ENCODE measurements at regions not wholly inside any gene's neighbourhood (a gene's known extent, or its start where the extent isn't known, plus 50 kb on each side); places are given as distances from the start of the nearest gene placed in this dataset.
"Not testable (repeated sequence)": the region's sequence is repeated elsewhere in the genome, so short reads cannot be mapped to it uniquely, and the experiment has no call there.

DNA sequence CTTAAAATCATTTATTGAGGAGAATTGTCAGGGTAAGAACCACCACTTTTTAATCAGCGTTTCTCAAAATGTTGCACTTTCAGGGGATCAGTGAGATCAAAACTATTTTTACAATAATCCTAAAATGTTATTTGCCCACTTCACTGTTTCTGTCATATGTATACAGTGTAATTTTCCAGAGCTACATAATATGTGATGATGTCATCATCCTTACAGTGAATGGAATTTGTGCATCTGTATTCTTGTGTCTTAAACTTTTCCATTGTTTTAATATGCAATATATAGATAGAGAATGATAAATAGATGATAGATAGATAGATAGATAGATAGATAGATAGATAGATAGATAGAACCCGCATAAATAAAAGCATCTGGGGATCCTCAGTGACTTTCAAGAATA is 518.0 kb downstream of the ADCYAP1 start:
- Histone ChIP-seq H3K27me3 (ENCODE audit: insufficient read depth, low read depth, severe bottlenecking) (no peaks in the 10 kb centered on the region), H3K9me3 (ENCODE audit: severe bottlenecking) (no peaks in the 10 kb centered on the region), H3K27ac (no peak overlapping the region), H3K36me3 (no peaks in the 10 kb centered on the region), H3K4me3 (ENCODE audit: low read depth, low read length) (no peak overlapping the region)
- DNase-seq = no peak
- TF ChIP-seq, protein P1, sequence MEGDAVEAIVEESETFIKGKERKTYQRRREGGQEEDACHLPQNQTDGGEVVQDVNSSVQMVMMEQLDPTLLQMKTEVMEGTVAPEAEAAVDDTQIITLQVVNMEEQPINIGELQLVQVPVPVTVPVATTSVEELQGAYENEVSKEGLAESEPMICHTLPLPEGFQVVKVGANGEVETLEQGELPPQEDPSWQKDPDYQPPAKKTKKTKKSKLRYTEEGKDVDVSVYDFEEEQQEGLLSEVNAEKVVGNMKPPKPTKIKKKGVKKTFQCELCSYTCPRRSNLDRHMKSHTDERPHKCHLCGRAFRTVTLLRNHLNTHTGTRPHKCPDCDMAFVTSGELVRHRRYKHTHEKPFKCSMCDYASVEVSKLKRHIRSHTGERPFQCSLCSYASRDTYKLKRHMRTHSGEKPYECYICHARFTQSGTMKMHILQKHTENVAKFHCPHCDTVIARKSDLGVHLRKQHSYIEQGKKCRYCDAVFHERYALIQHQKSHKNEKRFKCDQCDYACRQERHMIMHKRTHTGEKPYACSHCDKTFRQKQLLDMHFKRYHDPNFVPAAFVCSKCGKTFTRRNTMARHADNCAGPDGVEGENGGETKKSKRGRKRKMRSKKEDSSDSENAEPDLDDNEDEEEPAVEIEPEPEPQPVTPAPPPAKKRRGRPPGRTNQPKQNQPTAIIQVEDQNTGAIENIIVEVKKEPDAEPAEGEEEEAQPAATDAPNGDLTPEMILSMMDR (IDR thresholded peaks at IDR 0.05; ENCODE audit: low read depth, low read length) = no peak

DNA sequence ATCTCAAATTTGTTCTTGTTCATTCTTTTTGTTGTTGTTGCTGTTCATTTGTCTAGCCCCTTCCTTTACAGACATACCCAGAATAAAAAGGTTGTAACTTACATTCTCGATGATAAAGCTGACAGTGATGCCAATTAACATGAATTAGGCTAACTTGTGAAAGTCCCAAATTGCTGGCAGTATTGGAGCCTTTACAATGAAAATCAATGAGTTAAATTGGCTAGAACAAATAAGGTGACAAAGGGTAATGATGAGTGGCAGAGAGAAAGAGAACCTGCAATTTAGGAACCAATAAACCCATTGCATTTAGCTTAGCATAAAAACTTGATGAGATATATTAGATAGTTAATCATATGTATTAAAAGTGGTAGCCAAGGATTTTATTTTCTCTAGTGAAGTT is 521.0 kb downstream of the ADCYAP1 start:
- no peaks in the 10 kb centered on the region for H3K27me3 ChIP-seq (ENCODE audit: insufficient read depth, low read depth, severe bottlenecking)
- H3K4me3 ChIP-seq (ENCODE audit: low read depth, low read length) = no peak overlapping the region
- H3K36me3 ChIP-seq = no peaks in the 10 kb centered on the region
- TF ChIP-seq, protein P1 (IDR thresholded peaks at IDR 0.05; ENCODE audit: low read depth, low read length) = no peak
- H3K9me3 ChIP-seq (ENCODE audit: severe bottlenecking) = no peaks in the 10 kb centered on the region
- no peak overlapping the region for H3K27ac ChIP-seq
- DNase-seq = no peak

DNA sequence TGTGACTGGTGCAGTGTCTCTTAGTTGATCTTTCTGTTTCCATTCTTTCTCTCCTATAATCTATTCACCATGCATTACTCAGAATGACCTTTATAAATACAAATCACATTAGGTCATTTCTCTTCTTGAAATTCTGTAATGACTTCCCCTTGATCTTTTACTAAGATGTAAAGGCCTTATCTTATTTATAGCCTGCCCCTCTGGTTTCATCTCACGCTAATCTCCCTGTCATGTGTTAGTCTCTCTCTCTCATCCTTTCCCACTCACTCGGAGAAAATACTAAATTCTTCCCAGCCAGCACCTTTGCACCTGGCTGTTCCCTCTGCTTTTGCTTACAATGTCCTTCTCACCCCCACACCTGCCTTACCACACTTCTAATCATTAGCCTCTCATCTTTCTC is 530.8 kb downstream of the ADCYAP1 start:
- H3K4me3 ChIP-seq (ENCODE audit: low read depth, low read length) = no peak overlapping the region
- no peak for DNase-seq
- no peaks in the 10 kb centered on the region for H3K9me3 ChIP-seq (ENCODE audit: severe bottlenecking)
- no peaks in the 10 kb centered on the region for H3K36me3 ChIP-seq
- no peak overlapping the region for H3K27ac ChIP-seq
- TF ChIP-seq, protein P1 (IDR thresholded peaks at IDR 0.05; ENCODE audit: low read depth, low read length) = no peak
- H3K27me3 ChIP-seq (ENCODE audit: insufficient read depth, low read depth, severe bottlenecking) = no peaks in the 10 kb centered on the region

DNA sequence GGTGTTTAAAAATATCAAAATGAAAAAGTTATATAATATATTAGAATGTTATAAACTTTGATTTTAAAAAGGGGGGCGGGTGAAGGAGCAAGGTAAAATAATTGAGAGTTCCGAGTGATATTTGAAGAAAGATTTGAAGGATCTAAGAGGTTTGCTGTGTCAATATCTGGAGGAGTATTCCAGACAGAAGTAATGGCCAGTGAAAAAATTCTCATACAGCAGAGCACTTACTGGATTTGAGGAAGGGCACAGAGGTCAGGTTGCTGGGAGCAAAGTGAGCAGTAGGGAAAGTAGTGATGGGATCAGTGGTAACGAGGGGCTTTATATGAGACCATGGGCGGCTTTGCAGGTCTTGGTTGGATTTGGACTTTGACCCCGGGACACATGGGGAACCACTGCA is 531.5 kb downstream of the ADCYAP1 start:
- H3K36me3 ChIP-seq = no peaks in the 10 kb centered on the region
- H3K4me3 ChIP-seq (ENCODE audit: low read depth, low read length) = no peak overlapping the region
- TF ChIP-seq, protein P1 (IDR thresholded peaks at IDR 0.05; ENCODE audit: low read depth, low read length) = no peak
- H3K27me3 ChIP-seq (ENCODE audit: insufficient read depth, low read depth, severe bottlenecking) = no peaks in the 10 kb centered on the region
- no peak for DNase-seq
- no peaks in the 10 kb centered on the region for H3K9me3 ChIP-seq (ENCODE audit: severe bottlenecking)
- H3K27ac ChIP-seq = no peak overlapping the region

DNA sequence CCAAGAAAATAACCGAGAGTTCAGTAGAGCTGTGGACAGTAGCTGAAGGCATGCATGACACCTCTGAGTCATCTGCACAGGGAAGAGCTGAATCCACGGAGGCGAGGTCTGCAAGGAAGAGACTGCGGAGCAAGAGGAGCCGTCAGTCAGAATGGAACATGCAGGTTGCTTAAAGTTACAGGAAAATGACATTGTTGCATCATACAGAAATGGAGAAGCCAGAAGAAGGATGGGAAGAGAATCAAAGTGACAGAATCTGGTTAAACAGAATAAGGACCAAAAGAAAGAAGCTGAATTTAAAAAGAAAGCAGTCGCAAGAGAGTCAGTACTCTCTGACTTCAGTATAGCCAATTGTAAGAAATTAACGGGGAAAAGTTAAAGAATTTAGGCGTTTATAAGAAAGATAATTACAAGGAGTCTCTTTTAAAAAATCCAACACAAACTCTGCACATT is 533.8 kb downstream of the ADCYAP1 start:
- TF ChIP-seq, protein P1 (IDR thresholded peaks at IDR 0.05; ENCODE audit: low read depth, low read length) = no peak
- no peak overlapping the region for H3K4me3 ChIP-seq (ENCODE audit: low read depth, low read length)
- DNase-seq = no peak
- no peak overlapping the region for H3K27ac ChIP-seq
- no peaks in the 10 kb centered on the region for H3K9me3 ChIP-seq (ENCODE audit: severe bottlenecking)
- no peaks in the 10 kb centered on the region for H3K36me3 ChIP-seq
- H3K27me3 ChIP-seq (ENCODE audit: insufficient read depth, low read depth, severe bottlenecking) = no peaks in the 10 kb centered on the region

DNA sequence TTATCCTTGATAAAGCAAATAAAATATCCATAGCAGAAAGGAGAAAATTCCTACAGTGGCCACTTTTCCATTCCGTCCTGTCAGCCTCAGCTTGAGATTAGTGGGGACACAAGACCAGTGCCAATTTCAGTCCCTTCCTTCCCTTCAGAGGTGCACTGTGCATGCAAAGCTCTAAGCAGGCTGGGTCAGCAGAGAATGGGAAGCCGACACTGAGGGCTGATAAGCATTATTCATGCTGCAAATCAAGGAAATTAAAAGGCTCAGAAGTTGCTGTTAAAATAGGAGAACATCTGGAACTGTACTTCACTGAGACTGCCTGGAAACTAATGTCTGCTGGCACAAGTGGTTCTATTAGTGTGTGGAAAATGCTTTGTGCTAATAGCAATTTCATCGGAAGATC is 534.3 kb downstream of the ADCYAP1 start:
- Histone ChIP-seq H3K27ac (no peak overlapping the region), H3K9me3 (ENCODE audit: severe bottlenecking) (no peaks in the 10 kb centered on the region), H3K36me3 (no peaks in the 10 kb centered on the region), H3K27me3 (ENCODE audit: insufficient read depth, low read depth, severe bottlenecking) (no peaks in the 10 kb centered on the region), H3K4me3 (ENCODE audit: low read depth, low read length) (no peak overlapping the region)
- TF ChIP-seq, protein P1 (IDR thresholded peaks at IDR 0.05; ENCODE audit: low read depth, low read length) = no peak
- no peak for DNase-seq

DNA sequence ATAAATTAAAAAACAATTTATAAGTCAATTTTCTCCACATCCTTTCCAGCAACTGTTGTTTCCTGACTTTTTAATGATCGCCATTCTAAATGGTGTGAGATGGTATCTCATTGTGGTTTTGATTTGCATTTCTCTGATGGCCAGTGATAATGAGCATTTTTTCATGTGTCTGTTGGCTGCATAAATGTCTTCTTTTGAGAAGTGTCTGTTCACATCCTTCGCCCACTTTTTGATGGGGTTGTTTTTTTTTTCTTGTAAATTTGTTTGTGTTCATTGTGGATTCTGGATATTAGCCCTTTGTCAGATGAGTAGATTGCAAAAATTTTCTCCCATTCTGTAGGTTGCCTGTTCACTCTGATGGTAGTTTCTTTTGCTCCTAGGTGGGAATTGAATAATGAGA is 539.4 kb downstream of the ADCYAP1 start:
- not testable (repeated sequence) for H3K36me3 ChIP-seq; DNase-seq; H3K9me3 ChIP-seq (ENCODE audit: severe bottlenecking); H3K4me3 ChIP-seq (ENCODE audit: low read depth, low read length); H3K27me3 ChIP-seq (ENCODE audit: insufficient read depth, low read depth, severe bottlenecking); H3K27ac ChIP-seq
